Calu3 (cell line): ENCODE measurements at regions not wholly inside any gene's neighbourhood (a gene's known extent, or its start where the extent isn't known, plus 50 kb on each side); places are given as distances from the start of the nearest gene placed in this dataset.

Experiments
- BruUV-seq: library from RNA; stranded (reverse); fragments of 400-500 nt; replicated peaks from 2 replicates; lab custom pipeline; 2021; lab: Mats Ljungman, UMichigan
- CTCF ChIA-PET: fragments of 300-600 bp; sonication (Branson Sonifier 250); formaldehyde crosslinking; loops from one replicate; lab custom pipeline; 2022; ENCODE audit warnings: antibody characterized with exemption; lab: Charles Lee
- DNase-seq: peaks from one replicate; pipeline ENCODE4 v3.0.0; 2022
- H3K27ac Mint-ChIP-seq: one replicate; pipeline ENCODE4 v1.8.0; 2022; ENCODE audit warnings: mixed read lengths; ENCODE audit not compliant: unreplicated experiment
- H3K27me3 Mint-ChIP-seq: one replicate; pipeline ENCODE4 v1.8.0; 2022; ENCODE audit warnings: mixed read lengths; ENCODE audit not compliant: unreplicated experiment
- H3K36me3 Mint-ChIP-seq: one replicate; pipeline ENCODE4 v1.8.0; 2022; ENCODE audit warnings: mild to moderate bottlenecking, moderate library complexity, mixed read lengths; ENCODE audit not compliant: insufficient read depth, unreplicated experiment
- H3K4me1 Mint-ChIP-seq: one replicate; pipeline ENCODE4 v1.8.0; 2022; ENCODE audit warnings: mild to moderate bottlenecking, low read depth, mixed read lengths; ENCODE audit not compliant: unreplicated experiment
- H3K4me3 Mint-ChIP-seq: one replicate; pipeline ENCODE4 v1.8.0; 2022; ENCODE audit warnings: mild to moderate bottlenecking, low read depth, moderate library complexity, mixed read lengths; ENCODE audit not compliant: unreplicated experiment
- H3K9me3 Mint-ChIP-seq: one replicate; pipeline ENCODE4 v1.8.0; 2022; ENCODE audit warnings: low read depth, mixed read lengths; ENCODE audit not compliant: unreplicated experiment
- CTCF ChIP-seq: fragments of 200-600 bp; IDR thresholded peaks from one replicate; pipeline ENCODE4 v1.8.0; 2022; ENCODE audit warnings: antibody characterized with exemption; ENCODE audit not compliant: unreplicated experiment
- intact Hi-C: fragments of 100-400 bp; cut with micrococcal nuclease; formaldehyde crosslinking; loops from one replicate; pipeline ENCODE4 v1.10.0; 2022; ENCODE audit not compliant: unreplicated experiment

DNA sequence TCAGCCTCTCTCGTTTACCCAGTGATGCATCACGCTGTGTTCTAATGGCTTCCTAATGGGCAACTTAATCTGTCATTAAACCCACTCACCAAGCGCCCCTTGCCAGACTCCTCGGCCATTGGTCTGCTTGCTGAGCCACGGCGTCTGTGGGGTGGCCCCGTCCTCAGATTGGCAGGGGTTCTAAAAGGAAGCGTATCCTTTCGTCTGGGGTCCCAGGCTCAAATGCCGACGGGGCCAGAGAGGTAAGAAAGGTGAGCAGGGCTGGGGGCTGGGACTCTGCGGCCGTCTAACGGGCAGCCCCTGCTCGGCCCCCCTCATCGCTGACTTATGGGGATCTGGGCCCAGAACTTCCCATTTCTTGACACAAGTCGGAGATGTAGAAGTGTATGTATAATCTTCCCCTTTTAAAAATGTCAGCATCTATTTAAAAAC, 315.1 kb upstream of the PROK2 start:
- Mint-ChIP-seq H3K4me1 (peaks cover 25% of the 10 kb centered on the region), H3K27ac (no peak overlapping the region), H3K36me3 (no peaks in the 10 kb centered on the region), H3K4me3 (no peak overlapping the region), H3K27me3 (peaks cover 81% of the 10 kb centered on the region), H3K9me3 (no peaks in the 10 kb centered on the region)
- intact Hi-C loops, result no loop called here
- BruUV-seq, result no TSS peak
- no peak for TF ChIP-seq CTCF
- DNase-seq, result no peak
- CTCF ChIA-PET, result no interaction called here

DNA sequence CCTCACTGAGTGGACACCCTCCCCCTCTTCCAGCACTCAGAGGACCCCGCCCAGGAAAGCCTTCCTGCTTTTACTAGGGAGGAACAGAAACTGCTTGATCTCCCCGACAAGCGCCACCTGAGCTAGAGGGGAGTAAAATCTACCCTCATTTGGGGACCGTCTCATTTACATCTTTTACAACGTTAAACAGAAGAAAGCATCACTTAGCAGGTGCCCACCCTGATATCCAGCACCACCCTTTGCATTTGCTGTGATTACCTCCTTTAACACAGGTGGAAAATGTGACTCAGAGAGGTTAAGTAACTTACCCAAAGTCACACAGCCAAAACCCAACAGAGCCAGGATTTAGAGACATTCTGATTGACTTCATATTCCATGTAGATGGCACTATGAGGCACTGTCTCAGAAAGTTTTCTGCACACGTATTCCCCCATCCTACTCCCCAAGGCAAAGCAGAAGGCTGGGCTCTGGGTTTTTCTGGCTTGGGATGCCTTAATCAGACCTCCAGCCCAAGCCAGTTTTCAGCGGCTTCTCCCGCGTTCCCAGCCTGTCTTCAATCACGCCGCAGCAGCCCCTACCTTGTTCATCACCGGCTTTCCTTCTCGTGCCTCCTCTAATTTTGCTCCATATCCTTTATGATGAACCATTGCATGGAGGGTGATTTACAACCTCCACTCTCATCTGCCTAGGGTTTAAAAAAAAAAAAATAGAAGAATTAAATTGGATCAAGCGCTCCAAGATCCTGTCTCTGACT, 314.6 kb upstream of the PROK2 start:
- Mint-ChIP-seq H3K27ac (no peak overlapping the region), H3K4me1 (peaks cover 19% of the 10 kb centered on the region), H3K4me3 (no peak overlapping the region), H3K27me3 (peaks cover 86% of the 10 kb centered on the region), H3K9me3 (no peaks in the 10 kb centered on the region), H3K36me3 (no peaks in the 10 kb centered on the region)
- no peak for TF ChIP-seq CTCF
- no TSS peak for BruUV-seq
- no peak for DNase-seq
- CTCF ChIA-PET, result no interaction called here
- intact Hi-C loops, result no loop called here

- intact Hi-C loops, result no loop called here
- H3K36me3 Mint-ChIP-seq, result no peaks in the 10 kb centered on the region
- no peak for TF ChIP-seq CTCF
- CTCF ChIA-PET, result no interaction called here
- H3K27ac Mint-ChIP-seq, result no peak overlapping the region
- peaks cover 98% of the 10 kb centered on the region for H3K27me3 Mint-ChIP-seq
- no peaks in the 10 kb centered on the region for H3K9me3 Mint-ChIP-seq
- H3K4me3 Mint-ChIP-seq, result no peak overlapping the region
- no peak for DNase-seq
- peaks cover 15% of the 10 kb centered on the region for H3K4me1 Mint-ChIP-seq
- no TSS peak for BruUV-seq
Measured at GRCh38 chr3:72097053-72097452, 312.1 kb upstream of the PROK2 start.

DNA sequence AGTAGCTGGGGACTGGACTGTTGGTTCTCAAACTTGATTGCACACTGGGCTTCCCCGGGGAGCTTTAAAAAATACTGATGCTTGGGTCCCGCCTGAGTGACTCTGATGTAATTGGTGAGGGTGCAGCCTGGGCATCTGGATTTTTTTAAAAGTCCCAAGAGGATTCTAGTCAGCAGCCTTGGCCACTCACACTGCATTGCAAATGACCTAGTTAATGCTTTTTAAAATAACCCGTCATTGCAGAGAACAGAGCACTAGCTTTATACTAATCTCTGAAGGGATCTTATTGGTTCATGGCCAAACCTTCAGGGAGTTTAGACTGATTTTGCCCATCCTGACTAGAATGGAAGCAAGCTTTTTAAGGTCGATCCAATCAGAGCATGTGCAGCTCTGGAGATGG, 310.6 kb upstream of the PROK2 start:
- BruUV-seq, result no TSS peak
- Mint-ChIP-seq H3K27me3 (peaks cover 97% of the 10 kb centered on the region), H3K4me3 (no peak overlapping the region)

More for the DNA sequence above, 310.6 kb upstream of the PROK2 start:
- H3K9me3 Mint-ChIP-seq, result no peaks in the 10 kb centered on the region
- CTCF ChIA-PET, result interaction anchor here (0.6 kb wide), 1 partner anchor 79 kb away, joined by 3 read pairs; no protein-coding TSS in a partner anchor
- intact Hi-C loops, result no loop called here
- H3K4me1 Mint-ChIP-seq, result peaks cover under 1% of the 10 kb centered on the region
- no peaks in the 10 kb centered on the region for H3K36me3 Mint-ChIP-seq
- no peak for TF ChIP-seq CTCF
- no peak overlapping the region for H3K27ac Mint-ChIP-seq
- DNase-seq, result no peak
